ENCODE measurements at regions not wholly inside any gene's neighbourhood (a gene's known extent, or its start where the extent isn't known, plus 50 kb on each side); places are given as distances from the start of the nearest gene placed in this dataset.

DNA sequence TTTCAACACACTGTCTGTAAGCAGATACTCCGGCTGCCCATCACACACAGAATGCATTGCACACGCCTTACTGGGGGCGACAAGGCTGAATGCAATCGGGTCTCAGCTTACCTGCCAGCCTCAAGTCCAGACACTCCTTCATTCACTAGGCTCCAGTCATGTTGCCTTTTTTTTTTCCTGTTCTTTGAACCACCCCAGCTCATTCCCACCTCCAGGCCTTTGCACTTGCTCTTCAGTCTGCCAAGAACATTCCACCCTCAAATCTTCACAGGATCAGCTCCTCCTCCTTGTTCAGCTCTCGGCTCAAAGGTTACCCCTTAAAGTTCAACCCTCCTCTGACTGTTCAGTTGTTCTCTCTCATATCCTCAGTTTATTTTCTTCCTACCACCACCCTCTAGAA is 181.9 kb upstream of the ESRRG start:
- H3K4me3 ChIP-seq = no peak overlapping the region
- DNase-seq (ENCODE audit: low spot score) (no peak), ATAC-seq (ENCODE audit: insufficient number of reproducible peaks, low FRiP score, low read depth) (no peak)
- TF ChIP-seq, protein P1, sequence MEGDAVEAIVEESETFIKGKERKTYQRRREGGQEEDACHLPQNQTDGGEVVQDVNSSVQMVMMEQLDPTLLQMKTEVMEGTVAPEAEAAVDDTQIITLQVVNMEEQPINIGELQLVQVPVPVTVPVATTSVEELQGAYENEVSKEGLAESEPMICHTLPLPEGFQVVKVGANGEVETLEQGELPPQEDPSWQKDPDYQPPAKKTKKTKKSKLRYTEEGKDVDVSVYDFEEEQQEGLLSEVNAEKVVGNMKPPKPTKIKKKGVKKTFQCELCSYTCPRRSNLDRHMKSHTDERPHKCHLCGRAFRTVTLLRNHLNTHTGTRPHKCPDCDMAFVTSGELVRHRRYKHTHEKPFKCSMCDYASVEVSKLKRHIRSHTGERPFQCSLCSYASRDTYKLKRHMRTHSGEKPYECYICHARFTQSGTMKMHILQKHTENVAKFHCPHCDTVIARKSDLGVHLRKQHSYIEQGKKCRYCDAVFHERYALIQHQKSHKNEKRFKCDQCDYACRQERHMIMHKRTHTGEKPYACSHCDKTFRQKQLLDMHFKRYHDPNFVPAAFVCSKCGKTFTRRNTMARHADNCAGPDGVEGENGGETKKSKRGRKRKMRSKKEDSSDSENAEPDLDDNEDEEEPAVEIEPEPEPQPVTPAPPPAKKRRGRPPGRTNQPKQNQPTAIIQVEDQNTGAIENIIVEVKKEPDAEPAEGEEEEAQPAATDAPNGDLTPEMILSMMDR (IDR thresholded peaks at IDR 0.05) = no peak
- no peaks in the 10 kb centered on the region for H3K27me3 ChIP-seq (replicated peaks; ENCODE audit: insufficient read depth)
- no peaks in the 10 kb centered on the region for H3K9me3 ChIP-seq
- no peaks in the 10 kb centered on the region for H3K36me3 ChIP-seq
- no peaks in the 10 kb centered on the region for H3K4me1 ChIP-seq (ENCODE audit: control insufficient read depth in 1 of 2, low read depth in 2 of 2)
- no peak overlapping the region for H3K27ac ChIP-seq

DNA sequence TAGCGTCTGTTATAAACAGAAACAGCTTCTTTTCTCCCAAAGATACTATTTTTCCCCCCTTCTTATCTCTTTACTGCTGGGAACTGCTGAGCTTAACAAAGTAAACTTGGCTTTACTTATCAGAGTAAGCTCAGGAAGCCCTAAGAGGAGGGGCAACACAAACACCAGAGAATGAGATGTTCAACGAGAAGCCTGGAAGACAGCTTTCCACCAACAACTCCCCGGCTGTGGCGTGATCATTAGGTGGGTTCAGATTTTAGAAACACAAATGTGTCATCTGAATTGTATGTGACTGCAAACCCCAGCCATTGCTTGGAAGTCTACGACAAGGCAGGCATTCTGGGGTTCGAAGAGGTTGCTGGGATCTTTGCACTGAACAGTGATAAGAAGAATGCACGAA is 181.2 kb upstream of the ESRRG start:
- no peak overlapping the region for H3K27ac ChIP-seq
- no peak overlapping the region for H3K4me3 ChIP-seq
- DNase-seq (ENCODE audit: low spot score) = no peak
- TF ChIP-seq, protein P1 (IDR thresholded peaks at IDR 0.05) = no peak
- H3K36me3 ChIP-seq = no peaks in the 10 kb centered on the region
- H3K27me3 ChIP-seq (replicated peaks; ENCODE audit: insufficient read depth) = no peaks in the 10 kb centered on the region
- no peaks in the 10 kb centered on the region for H3K9me3 ChIP-seq
- no peaks in the 10 kb centered on the region for H3K4me1 ChIP-seq (ENCODE audit: control insufficient read depth in 1 of 2, low read depth in 2 of 2)
- no peak for ATAC-seq (ENCODE audit: insufficient number of reproducible peaks, low FRiP score, low read depth)

DNA sequence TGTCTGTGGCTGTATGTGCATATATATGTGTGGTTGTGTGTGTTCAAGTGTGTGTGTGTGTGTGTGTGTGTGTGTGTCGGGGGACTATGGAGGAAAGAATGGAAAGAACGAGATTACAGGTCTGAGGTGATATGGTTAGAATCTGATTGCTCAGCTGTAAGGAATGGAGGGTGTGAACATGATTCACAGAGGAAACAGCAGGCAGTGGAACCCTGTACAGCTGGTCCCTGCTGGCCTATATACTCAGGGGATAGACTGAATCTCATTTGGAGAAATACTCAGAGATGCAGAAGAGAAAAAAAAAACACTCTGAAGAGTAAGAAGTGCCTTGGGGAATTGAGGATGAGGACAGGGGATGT is 180.1 kb upstream of the ESRRG start:
- TF ChIP-seq, protein P1 (IDR thresholded peaks at IDR 0.05) = no peak
- no peak overlapping the region for H3K4me3 ChIP-seq
- H3K27me3 ChIP-seq (replicated peaks; ENCODE audit: insufficient read depth) = no peaks in the 10 kb centered on the region
- no peaks in the 10 kb centered on the region for H3K4me1 ChIP-seq (ENCODE audit: control insufficient read depth in 1 of 2, low read depth in 2 of 2)
- H3K9me3 ChIP-seq = no peaks in the 10 kb centered on the region
- ATAC-seq (ENCODE audit: insufficient number of reproducible peaks, low FRiP score, low read depth) = no peak
- no peaks in the 10 kb centered on the region for H3K36me3 ChIP-seq
- no peak for DNase-seq (ENCODE audit: low spot score)
- no peak overlapping the region for H3K27ac ChIP-seq

DNA sequence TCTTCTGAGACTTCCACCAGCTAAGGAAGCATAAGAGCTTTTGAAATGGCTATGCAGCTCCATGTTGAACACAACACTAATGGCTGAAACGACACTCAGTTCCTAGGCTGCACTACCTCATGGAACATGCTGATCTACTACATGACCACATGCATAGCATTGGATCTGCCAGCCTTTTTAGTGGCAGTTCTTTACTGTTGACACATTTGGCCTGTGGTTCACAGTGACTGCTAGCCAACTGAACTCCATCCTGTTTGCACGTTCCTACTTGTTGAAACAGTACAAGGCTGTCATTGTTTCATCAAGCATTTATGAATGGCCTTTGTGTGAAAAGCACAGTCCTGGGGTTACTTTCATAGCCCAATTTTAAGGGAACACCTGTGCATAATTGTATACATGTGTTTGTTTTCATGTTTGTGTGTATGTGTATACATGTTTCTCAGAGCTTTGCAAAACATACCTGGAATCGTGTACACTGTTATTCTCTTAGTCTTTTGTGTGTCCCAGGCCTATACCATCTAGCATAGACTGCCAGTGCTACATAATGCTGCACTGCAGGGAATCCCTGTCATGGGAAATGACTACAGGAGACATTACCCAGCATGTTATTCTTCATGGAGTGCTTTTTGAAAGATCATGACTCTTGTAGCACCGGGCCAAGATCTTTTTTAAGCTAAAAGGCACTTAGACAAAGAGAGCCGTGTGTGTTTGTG is 179.6 kb upstream of the ESRRG start:
- TF ChIP-seq, protein P1 (IDR thresholded peaks at IDR 0.05) = no peak
- Histone ChIP-seq H3K4me3 (no peak overlapping the region), H3K27ac (no peak overlapping the region), H3K9me3 (no peaks in the 10 kb centered on the region), H3K4me1 (ENCODE audit: control insufficient read depth in 1 of 2, low read depth in 2 of 2) (no peaks in the 10 kb centered on the region), H3K36me3 (no peaks in the 10 kb centered on the region), H3K27me3 (replicated peaks; ENCODE audit: insufficient read depth) (no peaks in the 10 kb centered on the region)
- ATAC-seq (ENCODE audit: insufficient number of reproducible peaks, low FRiP score, low read depth) (no peak), DNase-seq (ENCODE audit: low spot score) (no peak)

DNA sequence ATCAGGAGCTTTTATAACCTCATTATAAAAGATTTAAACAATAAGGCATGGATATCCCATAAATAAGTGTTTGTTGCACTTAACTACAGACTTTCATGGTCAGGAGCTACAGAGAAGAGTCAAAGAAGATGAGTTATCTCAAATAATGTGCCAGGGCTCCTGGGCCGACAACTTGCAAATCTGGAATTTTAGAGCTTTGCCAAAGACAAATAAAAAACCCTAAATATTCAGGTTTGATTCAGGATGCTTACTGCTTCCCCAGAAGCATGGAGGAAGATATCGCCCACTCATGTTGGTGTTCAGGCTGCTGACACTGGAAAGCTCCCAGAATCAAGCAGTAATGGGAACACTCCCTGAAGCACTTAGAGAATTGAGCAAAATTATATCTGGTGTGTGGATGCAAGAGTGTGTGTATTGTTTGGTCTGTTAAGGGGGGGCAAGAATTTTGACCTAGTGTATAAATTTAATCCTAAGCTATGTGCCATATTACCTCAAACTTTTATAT is 176.9 kb upstream of the ESRRG start:
- TF ChIP-seq, protein P1 (IDR thresholded peaks at IDR 0.05) = no peak
- ATAC-seq (ENCODE audit: insufficient number of reproducible peaks, low FRiP score, low read depth) = no peak
- DNase-seq (ENCODE audit: low spot score) = no peak
- Histone ChIP-seq H3K27ac (no peak overlapping the region), H3K27me3 (replicated peaks; ENCODE audit: insufficient read depth) (no peaks in the 10 kb centered on the region), H3K4me1 (ENCODE audit: control insufficient read depth in 1 of 2, low read depth in 2 of 2) (no peaks in the 10 kb centered on the region), H3K36me3 (no peaks in the 10 kb centered on the region), H3K9me3 (no peaks in the 10 kb centered on the region), H3K4me3 (no peak overlapping the region)

Measured in thoracic aorta (tissue), 2 donors.